Inferior parietal cortex (tissue), 1 donor: ENCODE measurements at regions not wholly inside any gene's neighbourhood (a gene's known extent, or its start where the extent isn't known, plus 50 kb on each side); places are given as distances from the start of the nearest gene placed in this dataset.
"Not testable (repeated sequence)": the region's sequence is repeated elsewhere in the genome, so short reads cannot be mapped to it uniquely, and the experiment has no call there.

Source experiments
- DNase-seq: peaks from one replicate; pipeline ENCODE4 v3.0.0-alpha.2; 2016; ENCODE audit errors: extremely low spot score

DNA sequence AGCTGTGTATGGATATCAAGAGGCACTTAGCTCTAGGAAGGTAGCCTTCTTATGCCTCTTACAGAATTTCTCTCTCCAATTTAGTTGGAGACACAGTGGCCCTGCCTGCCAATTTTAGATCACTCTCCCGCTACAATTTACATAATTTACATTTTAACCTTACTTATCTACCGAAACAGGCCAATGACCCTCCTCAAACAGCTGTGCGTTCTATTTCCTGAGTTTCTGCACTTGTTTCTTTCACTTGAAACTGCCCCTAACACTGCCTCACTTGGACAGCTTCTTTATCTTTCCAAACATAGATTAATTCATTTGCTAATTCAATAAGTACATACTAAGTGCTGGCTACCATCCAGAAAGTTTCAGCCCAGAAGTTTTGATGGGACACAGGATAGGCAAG is 52.9 kb upstream of the HDDC2 start:
- no peak for DNase-seq

GRCh38 chr6:125356884-125357283 is 55.1 kb upstream of the HDDC2 start:
- no peak for DNase-seq

DNA sequence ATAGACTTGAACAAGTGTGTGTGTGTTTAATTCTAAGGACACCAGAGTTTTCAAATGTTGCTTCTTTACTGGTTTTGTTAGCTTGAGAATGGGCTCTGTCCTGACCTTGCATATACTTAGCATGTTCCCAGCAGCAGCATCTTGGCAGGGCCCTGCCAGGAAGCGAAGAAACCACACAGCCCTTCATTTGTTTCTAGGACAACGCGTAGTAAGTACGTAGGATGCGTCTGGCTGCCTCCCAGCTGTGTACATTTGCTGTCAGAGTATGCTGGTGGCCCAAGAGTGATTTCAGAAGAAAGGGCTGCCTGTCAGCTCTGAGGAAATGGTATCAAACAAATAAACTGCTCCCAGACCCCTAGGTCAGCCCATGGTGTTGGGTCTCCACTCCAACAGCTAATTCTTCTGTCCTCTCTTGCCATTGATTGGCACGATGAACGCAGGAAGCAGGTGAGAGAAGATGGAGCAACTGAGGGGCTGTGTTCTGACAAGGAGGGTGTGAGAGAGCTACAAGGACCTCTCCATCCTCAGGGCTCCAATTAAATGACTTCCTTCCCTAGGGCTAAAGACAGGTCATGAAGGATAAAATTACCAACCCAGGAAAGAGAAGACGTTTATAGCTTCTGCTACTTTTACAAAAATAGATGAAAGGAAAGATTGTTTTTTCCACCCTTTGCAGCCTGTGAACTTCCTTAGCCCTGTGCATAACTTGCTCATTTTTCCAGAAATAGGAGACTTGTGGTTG is 55.9 kb upstream of the HDDC2 start:
- peak; percentile 17 for DNase-seq

GRCh38 chr6:125358898-125359297 is 57.1 kb upstream of the HDDC2 start:
- DNase-seq = peak; percentile 24

DNA sequence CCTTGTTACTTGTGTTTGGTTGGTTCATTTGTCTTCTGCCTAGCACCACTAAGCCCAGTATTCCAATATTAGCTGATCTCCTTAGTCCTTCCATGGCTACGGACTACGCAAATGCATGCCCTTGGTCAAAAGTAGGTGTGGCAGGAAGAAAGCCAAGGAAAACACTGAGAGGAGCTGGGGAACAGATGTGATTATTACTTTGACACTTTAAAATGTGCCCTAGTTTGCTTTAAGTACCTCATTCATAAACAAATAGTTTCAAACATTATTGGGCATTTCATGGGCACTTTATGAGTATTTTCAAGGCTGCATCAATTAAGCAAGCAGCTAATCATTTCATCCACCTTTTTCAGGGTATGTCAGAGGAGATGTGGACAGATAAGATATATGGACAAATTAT is 60.1 kb upstream of the HDDC2 start:
- no peak for DNase-seq

GRCh38 chr6:125363039-125363823 is 61.5 kb upstream of the HDDC2 start:
- peak; percentile 20 for DNase-seq

DNA sequence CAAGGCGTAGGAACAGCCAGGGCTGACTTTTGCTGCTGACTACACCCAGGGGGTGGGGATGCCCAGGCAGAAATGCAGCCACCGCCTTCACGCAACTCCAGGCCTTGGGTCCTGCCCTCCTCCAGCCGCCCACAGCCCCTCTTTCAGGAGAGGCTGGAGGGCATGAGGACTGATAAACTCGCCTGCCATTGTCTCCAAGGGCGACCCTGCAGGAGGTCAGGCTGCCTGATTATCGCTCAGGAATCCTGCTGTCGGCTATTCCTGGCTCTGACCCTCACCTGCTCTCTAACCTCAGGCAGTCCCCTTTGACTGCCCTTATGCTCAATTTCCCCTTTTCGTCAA is 62.0 kb upstream of the HDDC2 start:
- DNase-seq = no peak

GRCh38 chr6:125365230-125365629 is 63.5 kb upstream of the HDDC2 start:
- no peak for DNase-seq

GRCh38 chr6:125367036-125367782 is 65.4 kb upstream of the HDDC2 start:
- DNase-seq = no peak

DNA sequence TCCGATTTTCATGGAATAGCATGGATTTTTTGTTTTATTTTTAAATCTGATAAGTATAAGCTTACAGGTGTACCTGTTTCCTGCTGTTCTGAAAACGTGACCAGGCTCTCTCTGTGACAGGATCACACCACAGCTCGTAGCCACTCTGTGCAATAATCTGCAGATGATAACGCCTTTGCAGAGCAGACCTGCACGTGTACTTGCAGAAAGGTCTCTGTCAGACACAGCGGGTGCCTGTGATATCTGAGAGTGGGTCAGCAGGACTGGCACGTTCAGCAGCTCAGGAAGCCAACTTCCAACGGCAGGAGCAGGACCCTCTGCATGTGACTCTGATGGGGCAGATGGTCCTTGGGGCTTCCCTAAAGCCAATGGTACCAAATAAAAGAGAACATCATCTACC is 68.6 kb upstream of the HDDC2 start:
- no peak for DNase-seq

DNA sequence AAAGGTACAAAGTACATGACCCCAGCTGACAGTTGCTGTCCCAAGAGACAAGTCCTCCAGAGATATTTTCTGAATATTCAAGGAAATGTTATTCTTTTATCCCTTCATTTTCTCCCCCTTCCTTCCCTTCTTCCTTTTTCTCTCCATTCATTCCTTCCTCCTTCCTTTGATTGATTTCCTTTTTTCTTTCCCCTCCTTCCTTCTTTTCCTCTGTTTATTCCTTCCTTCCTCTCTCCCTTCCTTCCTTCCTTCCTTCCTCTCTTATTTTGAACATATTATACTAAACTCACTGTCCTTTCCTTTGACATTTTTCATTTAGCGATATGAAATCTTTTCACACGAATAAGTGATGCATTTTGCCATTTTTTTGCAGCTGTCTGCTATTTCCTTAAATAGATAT is 73.2 kb upstream of the HDDC2 start:
- DNase-seq = no peak

DNA sequence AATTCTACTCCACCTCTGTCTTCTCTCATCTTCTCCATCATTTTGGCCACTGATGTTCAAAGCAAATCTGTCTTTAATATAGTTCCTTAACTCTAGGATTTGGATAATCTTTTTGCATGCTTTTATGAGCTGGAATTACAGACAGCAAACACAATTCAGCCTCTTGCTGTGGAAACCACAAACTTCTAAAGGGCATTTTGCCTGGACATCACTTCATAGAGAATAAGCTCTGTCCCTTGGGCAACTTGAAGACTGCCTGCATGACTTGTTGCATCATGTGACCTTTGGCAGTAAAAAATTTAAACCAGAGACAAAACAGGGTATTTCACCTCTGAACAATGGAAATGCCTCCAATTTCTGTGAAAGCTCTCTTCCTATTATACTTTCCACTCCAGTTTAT is 74.1 kb upstream of the HDDC2 start:
- DNase-seq = no peak

- DNase-seq = no peak
Observed at GRCh38 chr6:125377621-125378020, 75.9 kb upstream of the HDDC2 start.

DNA sequence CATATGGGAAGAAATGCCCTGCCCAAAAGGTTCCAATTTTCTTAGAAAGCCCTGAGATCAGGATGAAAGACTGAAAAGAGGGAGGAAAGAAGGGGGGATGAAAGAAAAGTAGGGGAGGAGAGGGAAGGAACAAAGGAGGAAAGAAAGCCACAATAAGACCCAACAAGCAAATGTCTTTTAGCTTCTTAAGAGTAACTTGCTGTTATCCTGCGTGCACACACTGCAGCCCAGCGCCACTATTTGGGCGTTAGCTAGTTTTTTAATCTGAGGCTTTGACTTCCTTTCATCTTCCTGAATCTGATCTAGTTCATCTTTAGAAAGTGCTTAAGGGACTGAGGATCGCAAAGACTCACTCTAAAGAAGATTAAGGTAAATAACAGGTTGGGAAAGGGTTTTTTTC is 77.4 kb upstream of the HDDC2 start:
- DNase-seq = no peak

- DNase-seq = no peak
Observed at GRCh38 chr6:125380474-125380873, 78.7 kb upstream of the HDDC2 start.

GRCh38 chr6:125386337-125386736 is 84.6 kb upstream of the HDDC2 start:
- not testable (repeated sequence) for DNase-seq

- DNase-seq = no peak
Observed at GRCh38 chr6:125392682-125393081, 90.9 kb upstream of the HDDC2 start.

DNA sequence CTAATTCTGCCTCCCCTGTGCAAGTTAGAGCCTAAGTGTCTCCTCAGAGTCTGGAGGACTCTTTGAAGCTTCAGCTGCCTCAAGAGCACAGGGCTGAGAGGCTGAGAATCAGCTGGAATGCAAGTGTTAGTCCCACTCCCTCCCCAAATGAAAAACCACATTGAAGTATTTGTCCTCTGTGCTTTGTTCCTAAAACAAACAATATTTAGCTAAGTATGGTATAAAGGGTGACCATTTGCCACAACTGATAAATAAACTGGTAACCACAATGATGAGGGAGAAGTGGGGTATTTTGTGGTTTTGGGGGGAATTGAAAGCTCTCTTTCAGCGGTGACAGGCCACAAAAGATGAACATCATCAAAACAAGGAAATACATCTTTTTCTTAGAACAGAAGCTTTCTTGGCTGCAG is 91.7 kb upstream of the HDDC2 start:
- DNase-seq = no peak

GRCh38 chr6:125406741-125407140 is 105.0 kb upstream of the HDDC2 start:
- peak; percentile 57 for DNase-seq

GRCh38 chr6:125414507-125414906 is 112.7 kb upstream of the HDDC2 start:
- DNase-seq = no peak

- DNase-seq = no peak
Observed at GRCh38 chr6:125415913-125416312, 114.1 kb upstream of the HDDC2 start.

GRCh38 chr6:125421836-125422235 is 120.1 kb upstream of the HDDC2 start:
- DNase-seq = no peak

- no peak for DNase-seq
Observed at GRCh38 chr6:125423047-125423446, 121.3 kb upstream of the HDDC2 start.
